HG02610 (cell line): ENCODE measurements at regions not wholly inside any gene's neighbourhood (a gene's known extent, or its start where the extent isn't known, plus 50 kb on each side); places are given as distances from the start of the nearest gene placed in this dataset.

Experiments used
- ATAC-seq: cut with Tn5 transposase; IDR thresholded peaks from one replicate; pipeline ENCODE4 v1.9.1; 2021; ENCODE audit warnings: mild to moderate bottlenecking, moderate library complexity; ENCODE audit not compliant: unreplicated experiment

DNA sequence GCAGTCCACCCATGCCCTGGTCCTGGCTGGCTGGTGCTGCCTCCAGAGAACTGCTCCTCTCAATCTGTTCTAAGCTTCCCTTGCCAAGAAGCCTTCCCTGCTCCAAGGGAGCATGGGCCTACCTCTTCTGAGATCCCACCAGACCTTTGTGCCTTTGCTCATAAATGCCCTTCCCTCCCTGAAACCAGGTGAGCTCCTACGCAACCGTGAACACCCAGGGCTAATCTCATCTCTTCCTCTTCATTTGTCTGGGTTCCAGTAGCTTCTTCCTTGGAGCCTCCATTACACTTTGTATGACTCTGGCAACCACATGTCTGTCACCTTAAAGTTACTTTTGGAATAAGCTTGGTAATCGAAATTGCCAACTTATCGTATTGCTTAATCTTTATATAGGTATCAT, 270.6 kb downstream of the PBX3 start:
- no peak for ATAC-seq

DNA sequence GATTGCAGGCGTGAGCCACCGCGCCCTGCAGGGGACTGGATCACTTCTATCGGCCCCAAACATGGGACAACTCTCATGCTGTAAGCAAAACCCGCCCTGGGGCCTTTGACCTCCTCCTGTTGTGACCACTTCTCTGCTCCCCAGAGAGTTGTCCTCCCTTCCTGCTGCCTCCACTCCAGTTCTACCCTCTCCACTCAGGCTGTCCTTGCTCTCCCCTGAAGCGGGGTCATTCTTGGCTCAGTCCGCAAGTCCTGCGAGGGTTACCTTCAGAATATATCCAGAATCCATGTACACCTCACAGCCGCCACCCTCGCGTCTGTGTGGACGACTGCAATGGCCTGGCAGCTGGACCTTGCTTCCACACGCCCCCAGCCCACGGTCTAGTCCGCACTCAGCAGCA, 273.7 kb downstream of the PBX3 start:
- ATAC-seq, result no peak

DNA sequence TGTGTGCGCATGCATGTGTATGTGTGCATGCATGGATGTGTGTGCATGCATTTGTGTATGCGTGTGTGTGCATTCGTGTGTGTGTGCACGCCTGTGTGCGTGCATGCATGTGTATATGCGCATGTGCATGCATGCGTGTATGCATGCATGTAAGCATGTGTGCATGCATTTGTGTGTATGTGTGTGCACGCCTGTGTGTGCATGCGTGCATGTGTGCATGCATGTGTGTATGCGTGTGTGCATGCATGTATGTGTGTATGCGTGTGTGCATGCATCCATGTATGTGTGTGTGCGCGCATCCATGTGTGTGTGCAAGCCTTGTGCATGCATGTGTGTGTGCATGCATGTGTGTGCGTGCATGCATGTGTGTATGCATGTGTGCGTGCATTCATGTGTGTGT, 276.8 kb downstream of the PBX3 start:
- ATAC-seq, result no peak

DNA sequence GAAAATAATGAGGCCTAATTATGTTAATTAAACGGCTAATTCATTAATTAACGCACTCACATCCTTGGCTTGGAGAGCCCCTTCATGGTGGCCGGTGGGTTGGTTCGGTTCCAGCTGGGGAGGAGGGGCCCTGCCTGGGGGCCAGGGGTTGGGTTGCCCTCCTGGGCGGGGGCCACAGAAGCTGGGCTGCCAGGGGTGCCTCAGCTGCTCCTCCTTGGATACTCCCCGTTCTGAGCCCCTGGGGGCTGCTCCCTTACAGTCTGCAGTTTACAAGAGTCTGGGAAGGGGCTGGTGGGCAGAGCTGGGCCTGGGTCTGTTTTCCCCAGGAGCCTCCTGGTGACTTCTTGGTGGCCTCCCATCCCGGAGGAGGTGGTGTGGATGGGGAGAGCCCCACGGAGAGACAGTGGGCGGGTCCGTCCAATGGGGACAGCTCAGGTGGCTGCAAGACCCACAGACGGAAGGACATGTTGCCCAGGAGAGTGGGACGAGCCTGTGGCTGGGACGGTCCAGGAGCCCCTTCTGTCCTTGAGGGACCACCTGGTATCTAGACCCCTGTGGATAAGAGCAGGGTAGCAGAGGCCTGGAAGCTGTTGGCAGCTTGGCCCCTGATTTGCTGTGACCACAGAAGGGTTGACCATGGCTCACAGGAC, 277.5 kb downstream of the PBX3 start:
- no peak for ATAC-seq

DNA sequence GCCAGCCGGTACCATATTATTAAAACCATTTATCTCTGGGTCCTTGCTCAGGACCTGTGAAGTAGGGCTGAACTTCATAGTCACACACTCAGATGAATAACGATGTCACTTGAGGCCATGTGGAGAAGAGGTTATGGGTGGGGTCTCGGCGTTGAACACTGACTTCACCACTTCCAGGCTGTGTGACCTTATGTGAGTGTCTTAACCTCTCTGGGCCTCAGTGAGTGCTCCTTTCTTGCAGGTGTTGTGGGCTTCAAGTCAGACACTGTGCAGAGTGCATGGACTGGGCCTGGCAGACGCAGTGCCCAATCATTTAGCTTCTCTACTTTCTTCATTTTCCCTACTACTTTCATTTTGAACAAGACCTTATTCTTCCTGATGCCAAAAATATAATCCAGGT, 278.8 kb downstream of the PBX3 start:
- no peak for ATAC-seq

DNA sequence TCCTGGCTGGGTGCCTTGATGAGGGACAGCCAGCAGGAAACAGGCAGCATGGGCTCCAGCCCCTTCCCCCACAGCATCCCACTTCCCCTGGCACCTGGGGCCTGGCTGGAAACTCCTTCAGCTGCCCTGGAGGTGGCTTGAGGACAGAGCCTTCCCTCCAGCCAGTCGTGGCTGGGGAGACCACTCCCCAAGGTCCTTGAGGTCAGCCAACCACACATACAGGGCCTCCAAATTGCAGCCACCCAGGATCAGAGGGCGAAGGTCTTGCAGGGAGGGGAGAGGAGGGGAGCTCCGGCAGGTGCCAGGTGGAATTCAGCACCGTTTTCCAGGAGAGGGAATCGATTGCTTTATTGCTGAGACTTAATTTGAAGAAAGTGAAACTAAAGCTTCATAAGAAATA, 280.4 kb downstream of the PBX3 start:
- no peak for ATAC-seq

DNA sequence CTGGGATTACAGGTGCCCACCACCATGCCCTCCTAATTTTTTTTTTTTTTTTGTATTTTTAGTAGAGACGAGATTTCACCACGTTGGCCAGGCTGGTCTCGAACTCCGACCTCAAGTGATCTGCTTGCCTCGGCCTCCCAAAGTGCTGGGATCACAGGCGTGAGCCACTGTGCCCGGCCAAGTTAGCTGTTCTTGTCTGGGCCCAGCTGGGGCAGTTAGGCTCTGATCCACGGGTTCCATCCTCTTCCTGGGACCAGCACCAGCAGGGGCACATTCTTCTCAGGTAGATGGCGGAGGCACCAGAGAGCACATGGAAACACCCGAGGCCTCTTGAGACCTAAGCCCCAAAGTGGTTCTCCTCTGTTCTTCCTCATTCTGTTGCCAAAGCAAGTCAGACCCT, 281.6 kb downstream of the PBX3 start:
- ATAC-seq, result no peak

DNA sequence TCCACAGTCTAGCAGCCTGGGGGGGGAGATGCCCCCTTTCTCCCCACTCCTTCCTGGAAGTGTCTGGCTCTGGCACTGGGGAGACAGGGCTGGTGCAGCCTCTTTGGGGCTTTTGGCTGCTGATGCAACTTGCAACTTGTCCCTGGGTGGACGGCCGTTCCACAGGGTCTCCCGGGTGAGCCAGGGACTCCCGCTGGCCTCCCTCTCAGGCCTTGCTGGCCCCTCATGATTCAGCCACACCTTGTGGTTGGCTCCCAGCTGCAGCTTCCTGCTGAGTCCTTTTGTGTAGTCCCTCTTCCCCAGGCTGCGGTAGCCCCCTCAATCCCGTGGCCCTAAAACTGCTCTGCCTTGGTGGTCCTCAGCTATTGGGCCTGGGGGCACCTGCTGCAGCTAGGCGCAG, 283.5 kb downstream of the PBX3 start:
- no peak for ATAC-seq

DNA sequence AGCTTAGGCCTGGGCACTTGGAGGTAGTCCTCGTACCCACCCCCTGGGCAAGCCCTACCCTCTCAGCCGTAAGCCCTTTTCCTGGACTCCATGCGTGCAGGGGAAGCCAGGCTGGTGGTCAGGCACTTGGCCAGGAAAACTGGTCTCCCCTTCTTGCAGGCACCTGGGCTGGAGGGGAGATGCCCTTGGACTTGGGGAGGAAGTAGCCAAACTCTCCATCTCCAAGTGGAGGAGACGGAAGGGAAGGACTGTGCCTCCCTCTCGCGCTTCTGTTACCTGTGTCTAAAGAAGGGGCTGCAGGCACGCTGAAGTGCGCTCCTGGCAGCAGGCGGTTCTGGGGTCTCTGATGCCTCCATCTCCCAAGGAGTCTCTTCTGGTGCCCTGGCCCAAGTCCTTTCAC, 283.9 kb downstream of the PBX3 start:
- ATAC-seq, result no peak

DNA sequence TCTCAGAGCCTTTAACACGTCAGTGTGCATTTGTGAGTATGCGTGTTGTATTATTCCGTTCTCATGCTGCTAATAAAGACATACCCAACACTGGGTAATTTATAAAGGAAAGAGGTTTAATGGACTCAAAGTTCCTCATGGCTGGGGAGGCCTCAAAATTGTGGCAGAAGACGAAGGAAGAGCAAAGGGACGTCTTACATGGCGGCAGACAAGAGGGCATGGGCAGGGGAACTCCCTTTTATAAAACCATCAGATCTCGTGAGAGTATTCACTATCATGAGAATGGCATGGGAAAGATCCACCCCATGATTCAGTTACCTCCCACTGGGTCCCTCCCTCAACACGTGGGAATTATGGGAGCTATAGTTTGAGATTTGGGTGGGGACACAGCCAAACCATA, 285.0 kb downstream of the PBX3 start:
- ATAC-seq, result no peak

DNA sequence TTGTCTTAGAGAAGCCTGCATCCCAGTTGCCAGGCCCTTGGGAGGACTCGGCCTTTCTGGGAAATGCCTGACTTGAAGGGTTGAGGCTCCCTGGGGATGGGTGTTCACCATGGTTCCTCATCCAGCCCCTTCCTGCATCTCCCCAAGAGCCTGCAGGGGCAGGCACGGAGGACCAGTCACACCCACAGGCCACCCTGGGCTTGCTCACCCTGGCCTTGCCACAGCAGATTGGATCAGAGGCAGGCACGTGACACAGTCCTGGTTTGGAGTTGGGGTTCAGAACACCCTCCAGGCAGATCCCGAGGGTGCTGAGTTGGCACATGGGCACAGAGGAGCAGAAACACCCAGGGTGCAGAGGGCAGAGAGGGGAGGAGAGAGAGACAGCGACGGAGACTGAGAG, 286.1 kb downstream of the PBX3 start:
- ATAC-seq, result no peak

DNA sequence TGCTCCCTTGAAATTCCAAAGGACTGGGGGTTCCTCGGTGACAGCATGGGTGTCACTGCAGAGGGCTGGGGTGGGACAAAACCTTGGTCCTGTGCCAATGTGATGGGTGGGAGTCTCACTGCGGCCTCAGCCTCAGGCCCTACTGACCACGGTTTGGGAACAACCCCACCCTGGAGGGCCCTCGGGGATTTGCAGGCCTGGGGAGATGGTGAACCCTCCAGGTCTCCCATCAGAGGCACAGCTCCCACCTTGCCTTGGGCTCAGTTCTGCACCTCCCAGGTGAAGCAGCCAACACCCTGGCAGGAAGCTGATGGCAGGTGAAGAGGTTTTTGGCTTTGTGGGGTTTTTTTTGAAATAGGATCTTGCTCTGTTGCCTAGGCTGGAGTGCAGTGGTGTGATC, 286.8 kb downstream of the PBX3 start:
- no peak for ATAC-seq

DNA sequence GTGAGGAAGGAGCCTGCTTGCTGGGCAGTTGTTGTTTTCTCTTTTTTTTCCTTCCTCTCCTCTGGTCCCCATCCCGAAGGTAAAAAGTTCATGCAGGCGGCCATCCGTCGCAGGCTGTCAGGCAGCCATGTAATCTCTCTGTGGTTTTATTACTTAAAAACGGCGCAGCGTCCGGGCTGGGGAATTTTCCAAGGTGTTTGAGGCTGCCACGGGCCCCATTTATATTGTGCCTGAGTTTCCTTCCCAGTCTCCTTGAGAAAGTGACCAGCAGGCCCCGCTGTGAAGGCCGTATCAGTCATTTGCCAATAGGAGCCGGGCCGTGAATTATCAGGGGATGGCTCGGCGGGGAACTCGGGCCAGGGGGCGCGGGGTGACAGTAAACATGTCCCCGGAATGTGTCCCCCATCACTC, 289.7 kb downstream of the PBX3 start:
- ATAC-seq, result no peak

DNA sequence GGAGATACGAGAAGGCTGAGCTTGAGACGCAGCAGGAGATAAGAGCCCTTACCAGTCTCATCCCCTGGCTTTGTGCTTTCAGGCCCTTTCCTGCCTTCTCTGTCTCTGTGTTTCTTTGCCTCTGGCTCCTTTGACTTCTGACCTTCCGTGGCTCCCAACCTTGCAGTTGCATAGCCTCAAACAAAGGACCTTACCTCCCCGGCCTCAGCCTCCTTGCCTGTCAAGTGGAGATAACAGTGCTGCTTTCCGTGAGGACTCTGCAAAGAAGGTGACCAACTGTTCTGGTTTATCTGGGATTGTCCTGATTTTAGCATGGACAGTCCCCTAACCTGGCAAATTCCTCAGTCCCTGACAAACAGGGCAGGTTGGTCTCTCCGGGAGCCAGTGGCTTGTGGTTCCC, 287.8 kb upstream of the MVB12B start:
- no peak for ATAC-seq

DNA sequence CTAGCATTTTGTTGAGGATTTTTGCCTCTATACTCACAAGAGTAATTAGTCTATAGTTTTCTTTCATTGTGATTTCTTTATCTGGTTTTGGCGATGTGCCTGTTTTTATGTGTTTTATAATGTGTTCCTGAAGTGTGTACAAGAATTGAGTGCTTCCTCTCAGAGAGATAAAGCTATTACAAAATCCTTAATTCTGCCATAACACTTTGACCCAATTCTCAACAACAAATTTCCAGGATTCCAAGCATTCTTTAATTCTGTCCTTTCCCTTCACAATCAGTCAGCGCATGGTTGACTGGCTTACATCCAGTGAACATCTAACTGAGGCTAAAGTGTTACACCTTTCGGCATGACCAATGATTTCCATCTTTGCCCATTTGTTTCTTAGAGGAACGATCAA, 282.9 kb upstream of the MVB12B start:
- ATAC-seq, result no peak

DNA sequence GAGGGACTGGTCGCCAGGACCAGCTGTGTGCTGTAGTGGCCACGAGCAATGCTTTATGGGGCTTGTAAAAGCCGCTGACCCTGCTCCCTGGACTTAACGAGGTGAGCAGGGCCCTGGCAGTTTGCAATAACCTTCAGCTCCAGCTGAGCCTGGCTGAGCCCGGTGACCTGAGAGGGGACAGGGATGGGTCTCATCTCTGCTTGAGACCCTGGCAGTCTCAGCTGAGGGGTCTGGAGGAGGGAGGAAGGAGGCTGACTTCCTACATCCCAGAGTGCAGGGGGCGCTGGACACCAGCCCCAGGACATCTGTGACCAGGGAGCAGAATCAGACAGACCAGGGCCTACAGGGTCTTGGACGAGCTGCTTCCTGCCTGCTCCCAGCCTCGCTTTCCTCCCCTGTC, 277.5 kb upstream of the MVB12B start:
- ATAC-seq, result no peak

DNA sequence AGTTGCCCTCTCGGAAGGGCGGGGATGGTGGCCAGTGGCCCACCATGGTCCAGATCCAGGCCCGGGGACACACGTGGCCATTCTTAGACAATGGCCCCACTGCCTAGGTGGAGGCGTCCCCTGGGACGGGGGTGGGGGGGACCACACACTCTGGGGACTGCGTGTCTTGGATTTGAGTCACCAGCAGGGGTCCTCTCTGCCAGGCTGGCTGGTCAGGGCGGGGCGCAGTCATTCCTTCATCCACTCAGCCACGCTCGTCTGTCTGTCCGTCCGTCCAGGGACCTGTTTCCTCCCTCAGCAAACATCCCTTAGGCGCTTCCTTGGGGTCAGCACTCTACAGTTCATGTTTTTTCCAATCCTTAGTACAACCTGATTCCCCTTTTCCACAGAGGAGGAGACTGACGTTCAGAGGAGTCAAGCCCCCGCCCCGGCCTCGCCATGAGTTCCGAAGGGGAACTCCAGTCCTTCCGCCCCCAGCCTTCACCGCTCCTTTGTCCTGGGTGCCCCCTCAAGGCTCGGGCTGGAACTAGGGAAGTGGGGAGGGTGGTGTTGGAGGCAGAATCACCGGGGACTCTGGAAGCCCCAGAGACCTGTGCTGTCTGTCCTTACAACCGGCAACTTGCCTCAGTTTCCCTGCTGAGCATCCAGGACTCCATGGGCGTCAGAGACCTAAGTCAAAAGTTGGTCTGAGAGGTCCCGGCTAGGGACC, 276.6 kb upstream of the MVB12B start:
- no peak for ATAC-seq

DNA sequence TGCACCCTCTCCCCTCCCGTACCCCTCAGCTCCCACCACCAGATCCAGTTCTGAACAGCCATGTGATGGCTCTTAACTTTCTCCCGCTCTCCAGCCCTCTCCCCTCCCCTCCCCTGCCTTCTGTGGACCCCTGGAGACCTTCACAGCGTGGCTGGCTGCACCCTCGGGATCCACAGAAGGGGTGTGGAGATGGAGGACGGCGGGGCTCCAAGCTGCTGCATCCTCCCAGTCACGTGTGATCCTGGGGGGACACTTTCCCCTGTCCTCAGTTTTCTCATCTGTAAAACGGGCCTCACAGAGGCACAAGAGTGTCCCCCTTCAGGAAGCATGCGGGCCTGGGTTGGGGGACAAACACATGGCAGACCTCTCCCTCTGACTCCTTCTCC, 276.0 kb upstream of the MVB12B start:
- ATAC-seq, result no peak

DNA sequence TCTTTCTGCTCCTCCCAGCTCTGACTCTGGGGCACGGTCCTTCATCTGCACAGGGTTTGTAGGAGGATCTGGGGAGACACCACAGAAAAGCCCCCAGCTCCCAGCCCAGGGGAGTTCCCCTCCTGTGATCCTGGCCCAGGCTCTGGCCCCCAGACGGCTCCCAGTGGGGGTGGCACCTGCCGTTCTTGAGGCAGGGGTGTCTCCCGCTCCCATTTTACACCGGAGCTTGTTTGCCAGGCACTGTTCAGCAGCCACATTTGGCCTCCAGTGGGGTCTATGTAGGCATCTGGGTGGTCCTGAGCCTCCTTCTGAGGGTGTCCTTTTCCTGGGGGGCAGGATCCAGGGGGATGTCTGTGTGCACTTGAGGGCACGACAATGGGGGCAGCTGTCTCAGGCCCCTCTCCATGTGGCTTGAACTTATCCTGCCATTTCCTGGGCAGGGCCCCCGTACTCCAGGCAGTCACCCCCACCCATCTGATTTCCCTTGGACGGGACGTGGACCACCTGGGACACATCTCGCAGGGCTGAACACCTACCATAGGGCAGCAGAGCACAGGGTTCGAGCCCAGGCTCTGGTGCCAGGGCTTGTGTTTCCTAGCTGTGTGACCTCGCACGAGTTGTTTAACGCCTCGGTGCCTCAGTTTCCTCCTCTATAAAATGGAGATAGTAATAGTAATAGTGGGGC, 275.0 kb upstream of the MVB12B start:
- no peak for ATAC-seq

DNA sequence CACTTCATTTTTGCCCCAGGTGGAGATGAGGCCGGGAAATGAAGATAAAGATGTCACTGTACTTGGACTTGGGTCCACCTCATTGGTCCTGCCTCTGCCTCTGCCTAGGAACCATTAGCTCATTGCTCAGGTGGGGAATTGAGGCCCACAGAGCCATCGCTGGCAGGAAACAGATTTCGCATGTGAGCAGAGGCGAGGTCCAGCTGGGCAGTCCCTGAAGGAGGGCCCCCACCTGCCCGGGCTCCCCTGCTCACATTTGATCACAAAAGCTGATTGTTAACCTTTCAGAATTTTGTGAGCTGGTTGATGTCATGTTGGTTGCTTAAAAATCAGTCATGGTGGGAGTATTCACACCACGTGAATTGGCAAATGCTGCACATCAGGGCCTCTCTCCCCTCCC, 273.8 kb upstream of the MVB12B start:
- no peak for ATAC-seq

DNA sequence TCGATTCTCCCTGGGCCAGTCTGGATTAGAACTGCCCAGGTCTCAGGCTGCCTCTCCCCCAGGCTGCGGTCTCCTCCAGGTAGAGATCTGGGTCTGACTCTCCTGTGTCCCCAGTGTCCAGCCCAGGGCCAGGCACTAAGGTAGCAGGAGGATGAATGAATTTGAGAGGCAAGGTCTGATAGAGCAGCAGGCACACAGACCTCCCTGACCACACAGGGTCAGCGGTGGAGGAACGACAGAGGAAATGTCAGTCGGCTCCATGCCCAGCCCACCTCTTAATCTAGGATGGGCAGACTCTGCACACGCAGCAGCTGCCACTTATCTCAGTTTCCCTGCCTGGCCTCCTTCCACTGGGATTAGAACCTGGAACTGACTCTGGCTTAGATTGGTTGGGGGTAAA, 272.7 kb upstream of the MVB12B start:
- no peak for ATAC-seq

DNA sequence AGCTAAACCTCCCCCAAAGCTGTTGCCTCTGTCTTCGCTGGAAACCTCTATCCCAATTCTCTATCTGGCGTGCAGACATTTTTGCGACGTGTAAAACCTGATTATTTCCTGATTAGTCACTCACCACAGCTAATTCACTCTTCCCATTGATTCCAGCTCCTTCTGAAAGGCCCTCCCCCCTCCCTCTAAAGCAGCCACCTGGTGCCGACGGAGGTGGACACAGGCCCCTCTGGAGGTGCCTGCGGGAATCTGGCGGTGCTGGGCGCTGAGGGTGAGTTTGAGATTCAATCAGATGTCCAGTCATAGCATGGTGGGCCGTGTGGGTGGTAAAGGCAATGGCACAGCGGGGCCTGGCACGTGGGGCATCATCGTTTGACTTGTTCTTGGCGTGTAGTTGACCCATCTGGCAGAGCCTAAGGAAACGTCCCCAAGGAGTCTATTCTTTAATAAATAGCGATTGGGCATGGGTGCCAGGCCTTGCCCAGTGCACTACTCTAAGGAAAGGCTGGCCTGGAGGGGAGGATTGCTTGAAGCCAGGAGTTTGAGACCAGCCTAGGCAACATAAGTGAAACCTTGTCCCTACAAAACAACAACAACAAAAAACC, 271.1 kb upstream of the MVB12B start:
- ATAC-seq, result no peak
